ENCODE measurements at regions not wholly inside any gene's neighbourhood (a gene's known extent, or its start where the extent isn't known, plus 50 kb on each side); places are given as distances from the start of the nearest gene placed in this dataset.
"Not testable (repeated sequence)": the region's sequence is repeated elsewhere in the genome, so short reads cannot be mapped to it uniquely, and the experiment has no call there.

DNA sequence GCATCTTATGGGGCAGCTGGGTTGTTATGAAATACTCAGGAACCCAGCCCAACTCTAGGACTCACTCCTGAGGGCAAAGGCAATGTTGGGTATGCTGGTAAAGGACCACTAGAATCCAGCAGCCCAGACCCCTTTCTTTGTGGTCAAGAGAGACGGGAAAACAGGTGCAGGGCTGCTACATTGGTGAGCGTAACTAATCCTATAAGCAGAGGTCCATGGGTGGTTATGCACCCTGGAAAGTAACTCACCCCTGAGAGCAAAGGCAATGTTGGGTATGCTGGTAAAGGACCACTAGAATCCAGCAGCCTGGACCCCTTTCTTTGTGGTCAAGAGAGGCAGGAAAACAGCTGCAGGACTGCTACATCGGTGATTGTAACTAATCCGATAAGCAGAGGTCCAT is 1422.7 kb downstream of the SLITRK1 start:
- H3K36me3 ChIP-seq (ENCODE audit: insufficient read depth); H3K4me1 ChIP-seq (ENCODE audit: insufficient read depth); H3K4me3 ChIP-seq (ENCODE audit: low read depth, low read length); DNase-seq (ENCODE audit: extremely low spot score); H3K27ac ChIP-seq (ENCODE audit: low read depth): not testable (repeated sequence)
- 83% methylated on average over 4 of the region's 4 CpGs for WGBS

DNA sequence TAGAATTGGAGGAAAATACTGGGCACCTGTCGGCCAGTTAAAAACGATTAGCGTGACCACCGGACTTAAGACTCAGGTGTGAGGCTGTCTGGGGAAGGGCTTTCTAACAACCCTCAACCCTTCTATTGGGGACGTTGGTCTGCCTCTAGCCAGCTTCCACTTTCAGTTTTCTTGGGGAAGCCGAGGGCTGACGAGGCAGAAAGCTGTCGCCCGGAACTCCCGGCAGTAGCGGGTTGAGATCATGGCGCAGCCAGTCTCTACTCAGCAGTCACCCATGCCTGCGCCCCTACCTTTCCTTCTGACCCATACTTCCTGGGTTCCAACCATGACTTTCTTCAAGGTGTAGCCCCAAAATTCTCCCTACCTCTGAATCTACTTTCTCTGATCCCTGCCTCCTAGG is 1424.1 kb downstream of the SLITRK1 start:
- DNase-seq (ENCODE audit: extremely low spot score) = no peak
- H3K4me3 ChIP-seq (ENCODE audit: low read depth, low read length) = no peak overlapping the region
- WGBS = 93% methylated on average over 13 of the region's 13 CpGs
- H3K27ac ChIP-seq (ENCODE audit: low read depth) = no peak overlapping the region
- H3K4me1 ChIP-seq (ENCODE audit: insufficient read depth) = no peaks in the 10 kb centered on the region
- no peaks in the 10 kb centered on the region for H3K36me3 ChIP-seq (ENCODE audit: insufficient read depth)

DNA sequence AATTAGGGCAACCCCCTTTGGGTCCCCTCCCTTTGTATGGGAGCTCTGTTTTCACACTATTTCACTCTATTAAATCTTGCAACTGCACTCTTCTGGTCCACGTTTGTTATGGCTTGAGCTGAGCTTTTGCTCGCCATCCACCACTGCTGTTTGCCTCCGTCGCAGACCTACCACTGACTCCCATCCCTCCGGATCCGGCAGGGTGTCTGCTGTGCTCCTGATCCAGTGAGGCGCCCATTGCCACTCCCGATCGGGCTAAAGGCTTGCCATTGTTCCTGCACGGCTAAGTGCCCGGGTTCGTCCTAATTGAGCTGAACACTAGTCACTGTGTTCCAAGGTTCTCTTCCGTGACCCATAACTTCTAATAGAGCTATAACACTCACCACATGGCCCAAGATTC is 1424.7 kb downstream of the SLITRK1 start:
- H3K27ac ChIP-seq (ENCODE audit: low read depth); H3K4me1 ChIP-seq (ENCODE audit: insufficient read depth); H3K4me3 ChIP-seq (ENCODE audit: low read depth, low read length); DNase-seq (ENCODE audit: extremely low spot score); H3K36me3 ChIP-seq (ENCODE audit: insufficient read depth): not testable (repeated sequence)
- WGBS = 88% methylated on average over 13 of the region's 13 CpGs

DNA sequence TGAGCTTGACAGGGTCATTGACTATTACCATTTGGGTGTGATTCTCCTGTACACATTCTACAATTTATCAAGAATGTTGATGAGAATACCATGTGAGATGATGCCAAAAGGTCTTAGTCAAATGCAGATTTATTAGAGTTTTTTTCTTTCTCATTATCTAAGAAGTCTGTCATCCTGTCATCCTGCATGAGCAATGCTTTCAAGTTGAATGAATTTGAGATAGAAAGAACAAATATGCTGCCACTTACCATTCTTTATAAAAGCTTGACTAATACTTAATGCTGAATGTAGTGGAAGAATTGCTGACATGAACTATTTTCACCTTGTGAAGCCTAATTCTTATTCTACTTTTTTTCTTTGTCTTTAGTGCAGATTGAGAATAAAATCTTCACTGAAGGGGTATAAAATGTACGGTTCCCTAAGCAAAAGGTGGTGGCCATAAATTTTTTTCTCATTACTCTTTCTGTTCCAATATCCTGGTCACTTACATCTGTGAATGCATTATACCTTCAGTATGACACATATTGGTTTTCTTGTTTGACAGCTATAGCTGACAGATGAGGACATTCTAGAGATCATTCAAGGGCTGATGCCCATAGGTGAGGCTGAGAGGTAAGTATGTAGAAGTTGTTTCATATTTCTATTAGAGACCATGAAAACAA is 1434.7 kb downstream of the SLITRK1 start:
- DNase-seq (ENCODE audit: extremely low spot score) = no peak
- 82% methylated on average over 1 of the region's 1 CpG for WGBS
- H3K4me1 ChIP-seq (ENCODE audit: insufficient read depth) = no peaks in the 10 kb centered on the region
- H3K36me3 ChIP-seq (ENCODE audit: insufficient read depth) = no peaks in the 10 kb centered on the region
- H3K27ac ChIP-seq (ENCODE audit: low read depth) = no peak overlapping the region
- H3K4me3 ChIP-seq (ENCODE audit: low read depth, low read length) = no peak overlapping the region

DNA sequence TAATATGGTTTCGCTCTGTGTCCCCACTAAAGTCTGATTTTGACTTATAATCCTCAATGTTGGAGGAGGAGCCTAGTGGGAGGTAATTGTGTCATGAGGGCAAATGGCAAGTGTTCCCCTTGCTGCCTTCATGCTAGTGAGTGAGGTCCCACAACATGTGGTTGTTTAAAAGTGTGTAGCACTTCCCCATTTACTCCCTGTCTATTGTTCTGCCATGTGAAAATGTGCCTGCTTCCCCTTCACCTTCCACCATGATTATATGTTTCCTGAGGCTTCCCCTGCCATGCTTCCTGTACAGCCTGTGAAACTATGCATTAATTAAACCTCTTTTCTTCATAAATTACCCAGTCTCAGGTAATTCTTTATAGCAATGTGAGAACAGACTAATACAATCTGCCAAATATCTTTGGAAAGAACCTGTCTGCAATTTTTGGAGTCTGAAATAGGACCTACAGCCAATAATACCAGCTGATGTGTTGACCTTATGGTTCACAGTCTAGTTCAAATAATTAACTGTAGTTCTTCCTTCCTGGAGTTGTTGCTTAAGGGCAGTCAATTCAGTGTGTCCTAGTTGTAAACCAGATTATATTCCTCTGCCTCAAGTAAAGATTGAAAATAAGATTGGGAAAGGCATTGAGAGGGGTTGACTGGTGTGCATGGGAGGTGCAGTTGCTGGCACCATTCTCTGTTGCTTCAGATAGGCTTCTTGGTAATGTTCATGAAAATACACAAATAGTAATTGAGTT is 1442.9 kb downstream of the SLITRK1 start:
- no peak for DNase-seq (ENCODE audit: extremely low spot score)
- Histone ChIP-seq H3K36me3 (ENCODE audit: insufficient read depth) (no peaks in the 10 kb centered on the region), H3K4me3 (ENCODE audit: low read depth, low read length) (no peak overlapping the region), H3K4me1 (ENCODE audit: insufficient read depth) (no peaks in the 10 kb centered on the region), H3K27ac (ENCODE audit: low read depth) (no peak overlapping the region)
- WGBS = 0% methylated on average over 1 of the region's 1 CpG

DNA sequence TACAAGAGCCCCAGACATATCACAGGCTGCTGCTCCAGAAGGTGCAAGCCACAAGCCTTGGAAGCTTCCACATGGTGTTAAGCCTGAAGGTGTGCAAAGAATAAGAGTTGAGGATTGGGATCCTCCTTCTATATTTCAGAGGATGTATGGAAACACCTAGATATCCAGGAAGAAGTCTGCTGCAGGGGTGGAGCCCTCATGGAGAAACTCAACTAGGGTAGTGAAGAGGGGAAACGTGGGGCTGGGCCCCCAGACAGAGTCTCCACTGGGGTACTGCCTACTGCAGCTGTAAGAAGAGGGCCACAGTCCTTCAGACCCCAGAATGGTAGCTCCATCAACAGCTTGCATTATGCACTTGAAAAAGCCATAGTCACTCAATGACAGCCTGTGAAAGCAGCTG is 1444.0 kb downstream of the SLITRK1 start:
- Histone ChIP-seq H3K4me1 (ENCODE audit: insufficient read depth) (no peaks in the 10 kb centered on the region), H3K27ac (ENCODE audit: low read depth) (no peak overlapping the region), H3K36me3 (ENCODE audit: insufficient read depth) (no peaks in the 10 kb centered on the region), H3K4me3 (ENCODE audit: low read depth, low read length) (no peak overlapping the region)
- 53% methylated on average over 1 of the region's 1 CpG for WGBS
- DNase-seq (ENCODE audit: extremely low spot score) = no peak

DNA sequence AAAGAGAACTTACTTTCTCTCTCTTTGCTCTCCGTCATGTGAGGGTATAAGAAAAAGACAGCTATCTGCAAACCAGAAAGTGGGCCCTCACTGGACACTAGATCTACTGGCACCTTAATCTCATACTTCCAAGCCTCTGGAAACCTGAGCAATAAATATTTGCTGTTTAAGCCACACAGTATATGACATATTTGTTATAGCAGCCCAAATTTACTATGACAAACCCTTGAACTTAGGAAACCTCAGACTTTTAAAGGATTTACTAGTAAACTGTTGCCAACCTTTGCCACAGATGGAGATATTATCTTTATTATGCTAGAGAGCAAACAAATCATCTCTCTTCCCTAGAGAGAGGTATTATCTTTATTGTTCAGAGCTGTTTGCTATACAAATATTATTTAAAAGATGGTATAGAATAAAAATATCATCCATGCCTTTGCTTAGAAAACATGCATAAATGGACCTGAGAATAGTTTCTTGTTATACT is 1446.1 kb downstream of the SLITRK1 start:
- Histone ChIP-seq H3K27ac (ENCODE audit: low read depth) (no peak overlapping the region), H3K4me3 (ENCODE audit: low read depth, low read length) (no peak overlapping the region), H3K4me1 (ENCODE audit: insufficient read depth) (no peaks in the 10 kb centered on the region), H3K36me3 (ENCODE audit: insufficient read depth) (no peaks in the 10 kb centered on the region)
- 76% methylated on average over 1 of the region's 1 CpG for WGBS
- DNase-seq (ENCODE audit: extremely low spot score) = no peak

DNA sequence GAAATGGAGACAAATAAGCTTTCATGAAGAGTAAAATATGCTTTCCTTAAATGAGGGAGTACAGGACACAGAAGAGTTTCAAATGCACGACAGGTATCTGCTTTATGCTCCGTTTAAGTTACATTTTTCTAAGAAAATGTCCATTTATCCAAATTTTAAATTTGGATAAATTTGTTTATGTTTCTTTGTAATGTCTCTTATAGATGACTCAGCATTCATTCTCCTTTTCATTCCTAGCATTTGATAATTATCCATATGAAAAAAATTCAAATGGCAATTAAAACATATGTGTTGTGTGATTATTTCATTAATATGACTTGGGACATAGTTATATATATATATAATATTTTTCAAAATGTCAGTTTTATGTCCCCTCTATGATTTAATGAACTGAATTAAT is 1449.3 kb downstream of the SLITRK1 start:
- H3K4me1 ChIP-seq (ENCODE audit: insufficient read depth) = no peaks in the 10 kb centered on the region
- WGBS = 93% methylated on average over 2 of the region's 2 CpGs
- no peaks in the 10 kb centered on the region for H3K36me3 ChIP-seq (ENCODE audit: insufficient read depth)
- no peak for DNase-seq (ENCODE audit: extremely low spot score)
- H3K4me3 ChIP-seq (ENCODE audit: low read depth, low read length) = no peak overlapping the region
- H3K27ac ChIP-seq (ENCODE audit: low read depth) = no peak overlapping the region

DNA sequence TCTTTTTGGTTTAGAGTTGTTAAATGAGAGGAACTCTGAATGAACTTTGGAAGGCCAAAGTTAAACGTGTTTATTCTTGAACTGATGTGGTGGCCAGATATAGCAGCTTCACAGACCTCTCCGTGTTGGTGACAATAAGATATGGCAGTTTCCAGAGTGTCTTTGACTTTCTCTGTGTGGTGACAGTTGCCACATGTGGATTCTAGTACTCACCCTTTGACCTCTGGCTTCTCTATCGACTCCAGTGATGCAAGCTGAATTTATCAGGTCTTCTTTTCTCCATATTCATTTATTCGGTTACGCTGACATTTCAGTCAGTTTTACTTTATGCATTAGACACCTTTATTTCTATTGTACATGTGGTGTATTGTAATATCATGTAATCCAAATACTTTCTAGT is 1469.5 kb downstream of the SLITRK1 start:
- H3K27ac ChIP-seq (ENCODE audit: low read depth) = no peak overlapping the region
- 50% methylated on average over 5 of the region's 5 CpGs for WGBS

DNA sequence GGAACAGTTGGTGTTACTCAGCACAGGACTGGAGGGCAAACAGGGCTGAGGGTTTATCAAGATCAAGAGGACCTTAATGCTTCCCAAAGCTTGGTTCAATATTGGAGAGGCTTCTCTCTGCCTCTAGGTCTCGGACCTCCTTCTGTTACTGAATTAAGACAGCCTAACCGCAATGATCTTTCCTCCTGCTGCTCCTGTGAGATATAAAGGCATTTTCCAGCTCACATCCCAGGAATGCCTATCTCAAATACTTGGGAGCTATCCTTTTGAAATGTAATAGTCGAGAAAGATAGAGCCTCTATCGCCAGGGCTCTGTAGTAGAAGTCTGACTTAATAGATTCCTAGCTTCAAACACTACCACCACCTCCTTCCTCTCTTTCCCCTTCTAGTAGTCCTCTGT is 1475.0 kb downstream of the SLITRK1 start:
- Histone ChIP-seq H3K36me3 (ENCODE audit: insufficient read depth) (no peaks in the 10 kb centered on the region), H3K4me3 (ENCODE audit: low read depth, low read length) (no peak overlapping the region), H3K27ac (ENCODE audit: low read depth) (no peak overlapping the region), H3K4me1 (ENCODE audit: insufficient read depth) (no peaks in the 10 kb centered on the region)
- 86% methylated on average over 4 of the region's 4 CpGs for WGBS
- no peak for DNase-seq (ENCODE audit: extremely low spot score)

More for the DNA sequence above, 1469.5 kb downstream of the SLITRK1 start:
- DNase-seq (ENCODE audit: extremely low spot score) = no peak
- Histone ChIP-seq H3K36me3 (ENCODE audit: insufficient read depth) (no peaks in the 10 kb centered on the region), H3K4me3 (ENCODE audit: low read depth, low read length) (no peak overlapping the region), H3K4me1 (ENCODE audit: insufficient read depth) (no peaks in the 10 kb centered on the region)

DNA sequence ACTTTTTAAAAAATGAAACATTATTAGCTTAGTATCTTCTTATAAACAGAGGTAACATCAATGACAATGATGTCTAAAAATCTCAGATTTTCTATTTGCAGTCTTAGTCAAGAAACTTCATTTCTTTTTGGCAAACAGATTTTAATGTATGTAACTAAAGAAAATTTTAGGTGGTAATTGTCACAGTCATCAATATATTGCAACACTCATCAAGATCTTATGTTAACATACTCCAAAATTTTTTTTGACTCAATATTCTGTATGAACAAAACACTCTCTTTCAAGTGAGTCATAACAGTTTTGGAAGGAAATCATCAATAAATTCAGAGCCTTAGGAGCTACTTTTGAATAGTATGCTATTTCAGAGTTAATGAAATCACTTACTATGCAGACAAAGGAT is 1507.6 kb downstream of the SLITRK1 start:
- Histone ChIP-seq H3K36me3 (ENCODE audit: insufficient read depth) (no peaks in the 10 kb centered on the region), H3K4me3 (ENCODE audit: low read depth, low read length) (no peak overlapping the region), H3K4me1 (ENCODE audit: insufficient read depth) (no peaks in the 10 kb centered on the region), H3K27ac (ENCODE audit: low read depth) (no peak overlapping the region)
- no peak for DNase-seq (ENCODE audit: extremely low spot score)

DNA sequence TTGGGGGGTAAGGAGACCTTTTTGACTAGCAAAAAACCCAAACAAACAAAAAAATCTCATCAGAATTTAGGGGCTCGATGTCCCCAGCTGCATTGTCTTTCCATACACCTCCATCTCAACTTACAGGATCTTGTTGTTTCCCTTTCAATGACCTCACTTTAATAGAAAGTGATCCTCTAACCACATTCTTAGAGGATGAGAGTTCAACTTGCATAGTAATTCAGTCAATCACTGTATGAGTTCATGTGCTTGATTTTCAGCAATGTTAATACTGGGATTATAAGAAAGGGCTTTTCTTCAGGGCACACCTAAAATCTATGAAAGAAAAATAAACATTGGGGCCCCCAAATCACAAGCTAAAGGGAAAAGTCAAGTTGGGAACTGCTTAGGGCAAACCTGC is 1512.0 kb downstream of the SLITRK1 start:
- H3K4me3 ChIP-seq (ENCODE audit: low read depth, low read length) = no peak overlapping the region
- WGBS = 68% methylated on average over 1 of the region's 1 CpG
- H3K27ac ChIP-seq (ENCODE audit: low read depth) = no peak overlapping the region
- H3K4me1 ChIP-seq (ENCODE audit: insufficient read depth) = no peaks in the 10 kb centered on the region
- H3K36me3 ChIP-seq (ENCODE audit: insufficient read depth) = no peaks in the 10 kb centered on the region
- no peak for DNase-seq (ENCODE audit: extremely low spot score)

DNA sequence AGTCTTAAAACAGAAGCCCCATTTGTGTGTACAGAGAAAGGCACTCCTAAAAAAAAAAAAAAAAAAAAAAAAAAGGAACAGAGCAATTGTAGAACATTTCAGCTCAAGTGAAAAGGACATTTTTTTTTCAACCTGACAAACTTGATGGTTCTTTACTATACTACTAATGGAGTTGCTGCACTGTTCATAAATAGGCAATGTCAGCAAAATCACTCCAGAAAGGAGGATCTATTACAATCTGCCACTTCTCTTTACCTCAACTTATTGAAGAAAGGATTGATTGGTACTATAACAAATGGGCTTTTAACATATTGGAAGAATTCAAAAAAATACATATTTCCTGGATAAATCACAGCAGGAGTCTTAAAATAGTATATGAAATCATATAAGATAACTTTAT is 1517.7 kb downstream of the SLITRK1 start:
- DNase-seq (ENCODE audit: extremely low spot score) = no peak

DNA sequence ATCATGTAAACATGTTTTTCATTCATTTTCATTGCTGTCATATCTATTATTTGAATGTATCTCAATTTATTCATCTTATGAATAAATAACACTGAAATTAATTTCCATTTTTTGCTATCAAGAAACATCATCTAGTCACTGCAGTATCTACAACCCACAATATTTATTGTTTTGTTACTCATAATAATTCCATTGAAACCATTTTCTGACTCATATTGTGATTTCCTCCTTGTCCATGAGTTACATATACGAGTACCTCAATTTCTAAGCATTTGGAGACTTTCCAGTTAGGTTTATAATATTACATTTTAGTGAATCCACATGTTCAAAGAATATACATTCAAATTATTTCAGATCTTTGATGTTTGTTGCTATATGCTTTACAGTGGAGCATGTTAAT is 1524.0 kb downstream of the SLITRK1 start:
- no peak for DNase-seq (ENCODE audit: extremely low spot score)
- no peak overlapping the region for H3K4me3 ChIP-seq (ENCODE audit: low read depth, low read length)
- WGBS = 52% methylated on average over 1 of the region's 1 CpG
- no peaks in the 10 kb centered on the region for H3K36me3 ChIP-seq (ENCODE audit: insufficient read depth)
- no peak overlapping the region for H3K27ac ChIP-seq (ENCODE audit: low read depth)
- no peaks in the 10 kb centered on the region for H3K4me1 ChIP-seq (ENCODE audit: insufficient read depth)

More for the DNA sequence above, 1517.7 kb downstream of the SLITRK1 start:
- Histone ChIP-seq H3K4me3 (ENCODE audit: low read depth, low read length) (no peak overlapping the region), H3K36me3 (ENCODE audit: insufficient read depth) (no peaks in the 10 kb centered on the region), H3K27ac (ENCODE audit: low read depth) (no peak overlapping the region), H3K4me1 (ENCODE audit: insufficient read depth) (no peaks in the 10 kb centered on the region)
